Coronary artery (tissue), 2 donors: ENCODE measurements at regions not wholly inside any gene's neighbourhood (a gene's known extent, or its start where the extent isn't known, plus 50 kb on each side); places are given as distances from the start of the nearest gene placed in this dataset.
"Not testable (repeated sequence)": the region's sequence is repeated elsewhere in the genome, so short reads cannot be mapped to it uniquely, and the experiment has no call there.

ENCODE experiments used
- DNase-seq: peaks from one replicate; pipeline ENCODE4 v3.0.0-alpha.2; 2017; ENCODE audit warnings: low spot score
- H3K27ac ChIP-seq, 2 donors: fragments of 200-600 bp; sonication (generic); one replicate each; pipeline ENCODE4 v1.5.1; 2016 to 2019
- H3K4me3 ChIP-seq: fragments of 200-600 bp; sonication (generic); 2 replicates; pipeline ENCODE4 v1.5.1; 2016; ENCODE audit warnings: mild to moderate bottlenecking, moderate library complexity
- CTCF ChIP-seq: fragments of 200-600 bp; sonication (generic); IDR thresholded peaks from one replicate; pipeline ENCODE4 v1.5.1; 2019; ENCODE audit warnings: antibody characterized with exemption

GRCh38 chrX:120732879-120733278, 103.0 kb upstream of the C1GALT1C1 start:
- H3K4me3 ChIP-seq, result no peak overlapping the region
- H3K27ac ChIP-seq, result no peak overlapping the region
- DNase-seq, result no peak
- no peak for TF ChIP-seq CTCF

GRCh38 chrX:120732461-120732860, 102.6 kb upstream of the C1GALT1C1 start:
- TF ChIP-seq CTCF, result no peak
- Histone ChIP-seq H3K4me3 (no peak overlapping the region), H3K27ac (no peak overlapping the region)
- DNase-seq, result no peak

- no peak overlapping the region for H3K27ac ChIP-seq
- no peak for TF ChIP-seq CTCF
- no peak for DNase-seq
- no peak overlapping the region for H3K4me3 ChIP-seq
These were observed 101.5 kb upstream of the C1GALT1C1 start for GRCh38 chrX:120731386-120731785.

GRCh38 chrX:120729506-120730255, 99.8 kb upstream of the C1GALT1C1 start:
- H3K27ac ChIP-seq, H3K4me3 ChIP-seq, DNase-seq: not testable (repeated sequence)

GRCh38 chrX:120727911-120728310, 98.1 kb upstream of the C1GALT1C1 start:
- no peak overlapping the region for H3K4me3 ChIP-seq
- DNase-seq, result no peak
- no peak for TF ChIP-seq CTCF
- H3K27ac ChIP-seq, result no peak overlapping the region

- TF ChIP-seq CTCF, result no peak
- Histone ChIP-seq H3K4me3 (no peak overlapping the region), H3K27ac (no peak overlapping the region)
- DNase-seq, result no peak
These were observed 97.6 kb upstream of the C1GALT1C1 start for GRCh38 chrX:120727452-120727851.

- no peak for TF ChIP-seq CTCF
These were observed 96.4 kb upstream of the C1GALT1C1 start for GRCh38 chrX:120726294-120726693.

More at GRCh38 chrX:120726294-120726693, 96.4 kb upstream of the C1GALT1C1 start:
- DNase-seq, result no peak
- H3K4me3 ChIP-seq, result no peak overlapping the region
- H3K27ac ChIP-seq, result no peak overlapping the region
